ENCODE measurements at regions not wholly inside any gene's neighbourhood (a gene's known extent, or its start where the extent isn't known, plus 50 kb on each side); places are given as distances from the start of the nearest gene placed in this dataset.

GRCh38 chr6:18893540-18894269 lies 506.6 kb downstream of the RNF144B start:
- no peak for TF ChIP-seq CTCF (conservative IDR thresholded peaks at IDR 0.05; ENCODE audit: control insufficient read depth, insufficient read depth, low read depth, low read length)
- no peak for DNase-seq (ENCODE audit: low read depth)
- no peak overlapping the region for H3K4me3 ChIP-seq (ENCODE audit: control insufficient read depth, low read depth, low read length)

GRCh38 chr6:18897350-18897749 lies 510.2 kb downstream of the RNF144B start:
- TF ChIP-seq CTCF (conservative IDR thresholded peaks at IDR 0.05; ENCODE audit: control insufficient read depth, insufficient read depth, low read depth, low read length): no peak
- H3K4me3 ChIP-seq (ENCODE audit: control insufficient read depth, low read depth, low read length): no peak overlapping the region
- DNase-seq (ENCODE audit: low read depth): no peak

- no peak for TF ChIP-seq CTCF (conservative IDR thresholded peaks at IDR 0.05; ENCODE audit: control insufficient read depth, insufficient read depth, low read depth, low read length)
- no peak for DNase-seq (ENCODE audit: low read depth)
- H3K4me3 ChIP-seq (ENCODE audit: control insufficient read depth, low read depth, low read length): no peak overlapping the region
Observed at GRCh38 chr6:18904681-18905080, 517.5 kb downstream of the RNF144B start.

GRCh38 chr6:18920701-18921100 lies 533.6 kb downstream of the RNF144B start:
- no peak for DNase-seq (ENCODE audit: low read depth)
- H3K4me3 ChIP-seq (ENCODE audit: control insufficient read depth, low read depth, low read length): no peak overlapping the region
- no peak for TF ChIP-seq CTCF (conservative IDR thresholded peaks at IDR 0.05; ENCODE audit: control insufficient read depth, insufficient read depth, low read depth, low read length)

- no peak for DNase-seq (ENCODE audit: low read depth)
- no peak for TF ChIP-seq CTCF (conservative IDR thresholded peaks at IDR 0.05; ENCODE audit: control insufficient read depth, insufficient read depth, low read depth, low read length)
- no peak overlapping the region for H3K4me3 ChIP-seq (ENCODE audit: control insufficient read depth, low read depth, low read length)
Observed at GRCh38 chr6:18931086-18931485, 543.9 kb downstream of the RNF144B start.

- no peak for TF ChIP-seq CTCF (conservative IDR thresholded peaks at IDR 0.05; ENCODE audit: control insufficient read depth, insufficient read depth, low read depth, low read length)
- no peak overlapping the region for H3K4me3 ChIP-seq (ENCODE audit: control insufficient read depth, low read depth, low read length)
- no peak for DNase-seq (ENCODE audit: low read depth)
Observed at GRCh38 chr6:18958146-18958545, 571.0 kb downstream of the RNF144B start.

Measured in fibroblast of mammary gland (primary cell).